A673 (cell line): ENCODE measurements at regions not wholly inside any gene's neighbourhood (a gene's known extent, or its start where the extent isn't known, plus 50 kb on each side); places are given as distances from the start of the nearest gene placed in this dataset.

Source experiments
- BruUV-seq: library from RNA; stranded (reverse); fragments of 400-500 nt; replicated peaks from 2 replicates; lab custom pipeline; 2021; lab: Mats Ljungman, UMichigan
- CTCF ChIA-PET: fragments of 300-600 bp; sonication (Branson Sonifier 250); formaldehyde crosslinking; loops from one replicate; lab custom pipeline; 2022; ENCODE audit warnings: antibody characterized with exemption; lab: Charles Lee
- POLR2A ChIA-PET: fragments of 300-600 bp; sonication (Branson Sonifier 250); formaldehyde crosslinking; loops from one replicate; lab custom pipeline; 2022; ENCODE audit warnings: antibody characterized with exemption; ENCODE audit not compliant: low non-redundant PET; lab: Charles Lee
- DNase-seq: peaks from one replicate; pipeline ENCODE4 v3.0.0-alpha.2; 2015; ENCODE audit warnings: low spot score
- H3K27ac ChIP-seq: fragments of 200-600 bp; sonication (generic); 2 replicates; pipeline ENCODE4 v1.5.1; 2016; ENCODE audit warnings: mixed run types, low read depth, mild to moderate bottlenecking, mixed read lengths, antibody characterized with exemption, low read length; ENCODE audit not compliant: poor library complexity, severe bottlenecking
- H3K27me3 ChIP-seq: fragments of 200-600 bp; sonication (generic); replicated peaks from 2 replicates; pipeline ENCODE4 v1.6.1; 2017; ENCODE audit warnings: mixed run types, low read depth, mild to moderate bottlenecking, mixed read lengths, antibody characterized with exemption, low read length; ENCODE audit not compliant: insufficient read depth, poor library complexity
- H3K36me3 ChIP-seq: fragments of 200-600 bp; sonication (generic); 2 replicates; pipeline ENCODE4 v1.6.1; 2016; ENCODE audit warnings: mixed run types, mild to moderate bottlenecking, mixed read lengths, antibody characterized with exemption, low read length; ENCODE audit not compliant: insufficient read depth, poor library complexity, severe bottlenecking
- H3K4me1 ChIP-seq: fragments of 200-600 bp; sonication (generic); 2 replicates; pipeline ENCODE4 v1.6.1; 2017; ENCODE audit warnings: mixed run types, mild to moderate bottlenecking, mixed read lengths, antibody characterized with exemption, low read length; ENCODE audit not compliant: insufficient read depth, poor library complexity, severe bottlenecking
- H3K4me3 ChIP-seq: fragments of 200-600 bp; sonication (generic); 2 replicates; pipeline ENCODE4 v1.5.1; 2016; ENCODE audit warnings: low read depth, mixed run types, mild to moderate bottlenecking, mixed read lengths, low read length; ENCODE audit not compliant: poor library complexity, severe bottlenecking
- H3K9me3 ChIP-seq: fragments of 200-600 bp; sonication (generic); 2 replicates; pipeline ENCODE4 v1.6.1; 2016; ENCODE audit warnings: mixed run types, low read depth, mild to moderate bottlenecking, mixed read lengths, antibody characterized with exemption, low read length; ENCODE audit not compliant: poor library complexity, severe bottlenecking
- EZH2 ChIP-seq: fragments of 200-600 bp; sonication (generic); IDR thresholded peaks from 2 replicates; pipeline ENCODE4 v1.6.1; 2017; ENCODE audit warnings: borderline replicate concordance, low read depth, mild to moderate bottlenecking, mixed read lengths, antibody characterized with exemption, low read length; ENCODE audit not compliant: poor library complexity, severe bottlenecking
- intact Hi-C: fragments of 100-400 bp; cut with micrococcal nuclease; formaldehyde crosslinking; loops from one replicate; pipeline ENCODE4 v1.10.0; 2022; ENCODE audit not compliant: unreplicated experiment
- TF ChIP-seq, protein P1 (sequence below): fragments of 300-800, 200-600 bp; sonication (generic); conservative IDR thresholded peaks from 2 replicates; pipeline ENCODE4 v1.5.1; 2017; ENCODE audit warnings: low read depth, mild to moderate bottlenecking, antibody characterized with exemption, low read length, moderate library complexity, mixed read lengths

DNA sequence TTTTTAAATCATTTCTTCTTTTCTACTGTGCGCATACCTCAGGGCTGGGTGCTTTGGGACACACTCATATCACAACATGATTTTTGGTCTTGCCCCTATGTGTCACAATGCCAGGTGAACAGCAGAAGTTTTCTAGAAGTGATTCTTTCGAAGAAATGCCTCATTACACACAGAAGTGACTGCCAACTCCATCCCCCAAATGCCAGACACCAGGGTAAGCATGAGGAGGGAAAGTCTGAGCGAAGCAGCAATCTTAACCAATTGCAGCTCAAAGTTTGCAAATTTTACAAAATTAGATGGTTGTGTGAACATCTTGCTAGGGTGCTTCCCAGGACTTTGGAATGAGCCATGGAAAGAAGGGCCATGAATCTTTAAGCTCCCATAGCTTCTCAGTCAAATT, 87.3 kb upstream of the PLEKHA5 start:
- intact Hi-C loops: no loop called here
- DNase-seq: no peak
- CTCF ChIA-PET: no interaction called here
- no peak overlapping the region for H3K27ac ChIP-seq
- no peaks in the 10 kb centered on the region for H3K36me3 ChIP-seq
- no TSS peak for BruUV-seq
- no peaks in the 10 kb centered on the region for H3K4me1 ChIP-seq
- H3K27me3 ChIP-seq: no peaks in the 10 kb centered on the region
- no peak overlapping the region for H3K4me3 ChIP-seq
- TF ChIP-seq, protein P1, sequence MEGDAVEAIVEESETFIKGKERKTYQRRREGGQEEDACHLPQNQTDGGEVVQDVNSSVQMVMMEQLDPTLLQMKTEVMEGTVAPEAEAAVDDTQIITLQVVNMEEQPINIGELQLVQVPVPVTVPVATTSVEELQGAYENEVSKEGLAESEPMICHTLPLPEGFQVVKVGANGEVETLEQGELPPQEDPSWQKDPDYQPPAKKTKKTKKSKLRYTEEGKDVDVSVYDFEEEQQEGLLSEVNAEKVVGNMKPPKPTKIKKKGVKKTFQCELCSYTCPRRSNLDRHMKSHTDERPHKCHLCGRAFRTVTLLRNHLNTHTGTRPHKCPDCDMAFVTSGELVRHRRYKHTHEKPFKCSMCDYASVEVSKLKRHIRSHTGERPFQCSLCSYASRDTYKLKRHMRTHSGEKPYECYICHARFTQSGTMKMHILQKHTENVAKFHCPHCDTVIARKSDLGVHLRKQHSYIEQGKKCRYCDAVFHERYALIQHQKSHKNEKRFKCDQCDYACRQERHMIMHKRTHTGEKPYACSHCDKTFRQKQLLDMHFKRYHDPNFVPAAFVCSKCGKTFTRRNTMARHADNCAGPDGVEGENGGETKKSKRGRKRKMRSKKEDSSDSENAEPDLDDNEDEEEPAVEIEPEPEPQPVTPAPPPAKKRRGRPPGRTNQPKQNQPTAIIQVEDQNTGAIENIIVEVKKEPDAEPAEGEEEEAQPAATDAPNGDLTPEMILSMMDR: no peak
- no peak for TF ChIP-seq EZH2
- POLR2A ChIA-PET: no interaction called here
- H3K9me3 ChIP-seq: no peaks in the 10 kb centered on the region

DNA sequence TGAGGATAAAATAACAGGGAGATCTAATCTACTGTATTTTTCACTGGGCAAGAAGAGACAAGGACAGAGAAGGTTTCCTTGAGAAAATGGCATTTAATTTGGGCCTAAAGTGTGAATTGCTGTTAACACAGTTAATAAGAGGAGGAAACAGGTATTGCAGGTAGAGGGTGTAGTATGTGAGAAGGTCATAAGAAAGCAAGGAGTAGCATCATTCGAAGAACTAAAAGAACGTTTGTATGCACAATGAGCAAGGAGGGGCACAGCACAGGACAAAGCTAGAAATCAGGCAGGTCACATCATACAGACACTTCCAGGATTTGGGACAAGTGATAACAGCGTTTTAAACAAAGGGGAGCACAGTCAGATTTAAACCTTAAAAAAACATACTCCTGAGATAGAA, 85.1 kb upstream of the PLEKHA5 start:
- no peak for DNase-seq
- no TSS peak for BruUV-seq
- Histone ChIP-seq H3K4me3 (no peak overlapping the region), H3K9me3 (no peaks in the 10 kb centered on the region), H3K4me1 (no peaks in the 10 kb centered on the region), H3K27me3 (no peaks in the 10 kb centered on the region), H3K27ac (no peak overlapping the region), H3K36me3 (no peaks in the 10 kb centered on the region)
- ChIA-PET POLR2A (no interaction called here), CTCF (no interaction called here)
- intact Hi-C loops: no loop called here
- TF ChIP-seq EZH2: no peak
- TF ChIP-seq, protein P1: no peak

DNA sequence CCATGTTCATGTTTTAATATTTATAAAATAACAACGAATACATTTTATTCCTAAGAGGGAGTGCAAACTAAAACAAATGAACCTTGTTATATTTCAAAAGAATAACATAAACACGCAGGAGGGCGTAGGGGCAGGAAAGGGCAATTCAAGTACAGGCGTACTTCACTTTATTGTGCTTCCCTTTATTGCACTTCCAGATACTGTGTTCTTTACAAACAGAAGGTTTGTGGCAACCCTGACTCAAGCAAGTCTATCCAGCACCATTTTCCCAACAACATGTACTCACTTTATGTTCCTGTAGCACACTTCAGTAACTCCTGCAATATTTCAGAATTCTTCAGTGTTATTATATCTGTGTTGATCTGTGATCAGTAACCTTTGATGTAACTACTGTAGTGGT, 84.6 kb upstream of the PLEKHA5 start:
- CTCF ChIA-PET: no interaction called here
- intact Hi-C loops: no loop called here
- no peaks in the 10 kb centered on the region for H3K36me3 ChIP-seq
- H3K4me1 ChIP-seq: no peaks in the 10 kb centered on the region
- H3K4me3 ChIP-seq: no peak overlapping the region
- H3K27me3 ChIP-seq: no peaks in the 10 kb centered on the region
- H3K27ac ChIP-seq: no peak overlapping the region
- POLR2A ChIA-PET: no interaction called here
- no peaks in the 10 kb centered on the region for H3K9me3 ChIP-seq
- no peak for DNase-seq
- TF ChIP-seq, protein P1: no peak
- TF ChIP-seq EZH2: no peak
- BruUV-seq: no TSS peak
